ENCODE measurements at regions not wholly inside any gene's neighbourhood (a gene's known extent, or its start where the extent isn't known, plus 50 kb on each side); places are given as distances from the start of the nearest gene placed in this dataset.

DNA sequence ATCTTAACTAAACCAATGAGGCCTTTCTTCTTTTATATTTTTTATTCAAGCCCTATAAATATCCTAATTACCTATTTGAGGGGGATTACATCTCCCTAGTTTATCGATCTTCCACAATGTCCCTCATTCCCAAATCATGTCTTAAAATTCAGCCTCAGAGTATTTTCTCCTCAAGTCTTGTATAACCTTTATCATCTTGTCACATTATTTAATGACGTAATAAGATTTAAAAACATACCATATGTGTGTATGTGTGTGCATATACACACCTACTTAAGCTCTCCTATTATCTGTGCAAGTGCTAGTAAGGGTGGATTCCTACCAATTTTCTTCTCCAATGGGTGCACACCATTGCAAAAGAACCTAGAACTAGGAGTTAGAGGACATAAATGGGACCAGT, 421.1 kb downstream of the FIGN start:
- TF ChIP-seq, protein P1, sequence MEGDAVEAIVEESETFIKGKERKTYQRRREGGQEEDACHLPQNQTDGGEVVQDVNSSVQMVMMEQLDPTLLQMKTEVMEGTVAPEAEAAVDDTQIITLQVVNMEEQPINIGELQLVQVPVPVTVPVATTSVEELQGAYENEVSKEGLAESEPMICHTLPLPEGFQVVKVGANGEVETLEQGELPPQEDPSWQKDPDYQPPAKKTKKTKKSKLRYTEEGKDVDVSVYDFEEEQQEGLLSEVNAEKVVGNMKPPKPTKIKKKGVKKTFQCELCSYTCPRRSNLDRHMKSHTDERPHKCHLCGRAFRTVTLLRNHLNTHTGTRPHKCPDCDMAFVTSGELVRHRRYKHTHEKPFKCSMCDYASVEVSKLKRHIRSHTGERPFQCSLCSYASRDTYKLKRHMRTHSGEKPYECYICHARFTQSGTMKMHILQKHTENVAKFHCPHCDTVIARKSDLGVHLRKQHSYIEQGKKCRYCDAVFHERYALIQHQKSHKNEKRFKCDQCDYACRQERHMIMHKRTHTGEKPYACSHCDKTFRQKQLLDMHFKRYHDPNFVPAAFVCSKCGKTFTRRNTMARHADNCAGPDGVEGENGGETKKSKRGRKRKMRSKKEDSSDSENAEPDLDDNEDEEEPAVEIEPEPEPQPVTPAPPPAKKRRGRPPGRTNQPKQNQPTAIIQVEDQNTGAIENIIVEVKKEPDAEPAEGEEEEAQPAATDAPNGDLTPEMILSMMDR (IDR thresholded peaks at IDR 0.05): no peak
- no peak for TF ChIP-seq POLR2A (IDR thresholded peaks at IDR 0.05)
